GM23338 (cell line): ENCODE measurements at regions not wholly inside any gene's neighbourhood (a gene's known extent, or its start where the extent isn't known, plus 50 kb on each side); places are given as distances from the start of the nearest gene placed in this dataset.

ENCODE experiments used
- ATAC-seq: fragments of 200-7000 bp; cut with Tn5 transposase; 3 replicates; pipeline ENCODE4 v1.9.1; 2020
- DNase-seq: peaks from one replicate; pipeline ENCODE4 v3.0.0-alpha.2; 2015; ENCODE audit warnings: low spot score
- H2AFZ ChIP-seq: fragments of 200-600 bp; sonication (generic); 2 replicates; pipeline ENCODE4 v1.8.0; 2016; ENCODE audit warnings: antibody characterized with exemption, mild to moderate bottlenecking, moderate library complexity
- H3F3A ChIP-seq: fragments of 200-600 bp; sonication (generic); replicated peaks from 2 replicates; pipeline ENCODE4 v1.8.0; 2017; ENCODE audit warnings: antibody characterized with exemption, mixed run types, low read depth
- H3K27ac ChIP-seq: fragments of 200-600 bp; sonication (generic); 2 replicates; pipeline ENCODE4 v1.6.1; 2016; ENCODE audit warnings: low read depth
- H3K27me3 ChIP-seq: fragments of 200-600 bp; sonication (generic); 2 replicates; pipeline ENCODE4 v1.8.0; 2016; ENCODE audit warnings: mild to moderate bottlenecking, mixed run types, moderate library complexity; ENCODE audit not compliant: insufficient read depth
- H3K36me3 ChIP-seq: fragments of 200-600 bp; sonication (generic); 2 replicates; pipeline ENCODE4 v1.8.0; 2016; ENCODE audit warnings: mild to moderate bottlenecking; ENCODE audit not compliant: insufficient read depth
- H3K4me1 ChIP-seq: fragments of 200-600 bp; sonication (generic); 2 replicates; pipeline ENCODE4 v1.8.0; 2016; ENCODE audit warnings: mild to moderate bottlenecking, moderate library complexity; ENCODE audit not compliant: insufficient read depth
- H3K4me2 ChIP-seq: fragments of 200-600 bp; sonication (generic); 2 replicates; pipeline ENCODE4 v1.7.1; 2017; ENCODE audit warnings: mixed run types
- H3K4me3 ChIP-seq: fragments of 200-600 bp; sonication (generic); 2 replicates; pipeline ENCODE4 v1.6.1; 2016; ENCODE audit warnings: mixed run types
- H3K79me2 ChIP-seq: fragments of 200-600 bp; sonication (generic); replicated peaks from 2 replicates; pipeline ENCODE4 v1.8.0; 2017; ENCODE audit warnings: mild to moderate bottlenecking; ENCODE audit not compliant: insufficient read depth
- H3K9me2 ChIP-seq: fragments of 200-600 bp; sonication (generic); 2 replicates; pipeline ENCODE4 v1.8.0; 2017; ENCODE audit not compliant: insufficient read depth
- H4K20me1 ChIP-seq: fragments of 200-600 bp; sonication (generic); replicated peaks from 2 replicates; pipeline ENCODE4 v1.8.0; 2017; ENCODE audit warnings: mild to moderate bottlenecking; ENCODE audit not compliant: insufficient read depth
- H3K27ac Mint-ChIP-seq: 2 replicates; pipeline ENCODE4 v1.8.0; 2020; ENCODE audit warnings: inconsistent platforms, mild to moderate bottlenecking, moderate library complexity, mixed read lengths
- H3K27me3 Mint-ChIP-seq: 3 replicates; pipeline ENCODE4 v1.8.0; 2022; ENCODE audit warnings: low read depth, mild to moderate bottlenecking, moderate library complexity, mixed read lengths, inconsistent platforms; ENCODE audit not compliant: insufficient read depth, poor library complexity
- H3K36me3 Mint-ChIP-seq: 3 replicates; pipeline ENCODE4 v1.8.0; 2021; ENCODE audit warnings: low read depth, mild to moderate bottlenecking, inconsistent platforms, moderate library complexity, mixed read lengths
- H3K4me1 Mint-ChIP-seq: 3 replicates; pipeline ENCODE4 v1.8.0; 2020; ENCODE audit warnings: mild to moderate bottlenecking, inconsistent platforms, mixed read lengths
- H3K4me3 Mint-ChIP-seq: 3 replicates; pipeline ENCODE4 v1.8.0; 2021; ENCODE audit warnings: moderate library complexity, mild to moderate bottlenecking, inconsistent platforms, mixed read lengths
- H3K9me3 Mint-ChIP-seq: 3 replicates; pipeline ENCODE4 v1.8.0; 2020; ENCODE audit warnings: moderate library complexity, mild to moderate bottlenecking, inconsistent platforms, mixed read lengths
- CREB1 ChIP-seq: fragments of 250-450 bp; sonication (Bioruptor Pico); IDR thresholded peaks from 2 replicates; pipeline ENCODE4 v1.5.0; 2020; ENCODE audit warnings: low read depth, mild to moderate bottlenecking, moderate library complexity
- EZH2phosphoT487 ChIP-seq: fragments of 200-600 bp; sonication (generic); IDR thresholded peaks from one replicate; pipeline ENCODE4 v1.8.1; 2018; ENCODE audit warnings: antibody characterized with exemption; ENCODE audit not compliant: unreplicated experiment
- NANOG ChIP-seq: IDR thresholded peaks from 2 replicates; pipeline ENCODE4 v1.6.1; 2016; ENCODE audit warnings: antibody characterized with exemption, borderline replicate concordance
- ZNF331 ChIP-seq: fragments of 250-450 bp; sonication (Bioruptor Pico); IDR thresholded peaks from 2 replicates; pipeline ENCODE4 v1.5.0; 2020; ENCODE audit warnings: low read depth, mild to moderate bottlenecking, moderate library complexity
- ZNF462 ChIP-seq: fragments of 250-450 bp; sonication (Bioruptor Pico); IDR thresholded peaks from 2 replicates; pipeline ENCODE4 v1.5.0; 2020; ENCODE audit warnings: mild to moderate bottlenecking, moderate library complexity

DNA sequence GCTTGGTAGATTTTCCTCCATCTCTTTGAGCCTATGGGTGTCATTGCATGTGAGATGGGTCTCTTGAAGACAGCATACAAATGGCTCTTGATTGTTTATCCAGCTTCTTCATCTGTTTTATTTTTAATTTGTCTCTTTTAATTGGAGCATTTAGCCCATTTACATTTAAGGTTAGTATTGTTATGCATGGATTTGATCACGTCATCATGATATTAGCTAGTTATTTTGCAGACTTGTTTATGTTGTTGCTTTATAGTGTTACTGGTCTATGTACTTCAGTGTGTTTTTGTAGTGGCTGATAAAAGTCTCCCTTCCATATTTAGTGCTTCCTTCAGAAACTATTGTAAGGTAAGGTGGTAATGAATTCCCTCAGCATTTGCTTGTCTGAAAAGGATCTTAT lies 78.6 kb upstream of the RGMB start:
- H3K4me3 ChIP-seq = no peak overlapping the region
- no peaks in the 10 kb centered on the region for H3K27me3 Mint-ChIP-seq
- H3K4me1 Mint-ChIP-seq = no peaks in the 10 kb centered on the region
- no peak overlapping the region for H3K4me3 Mint-ChIP-seq
- no peaks in the 10 kb centered on the region for H3K27me3 ChIP-seq
- 0 out of 2 replicates have a peak, but pooled peaks cover 5% of the 10 kb centered on the region for H3K9me2 ChIP-seq
- no peak for ATAC-seq
- no peaks in the 10 kb centered on the region for H4K20me1 ChIP-seq
- H3K4me1 ChIP-seq = no peaks in the 10 kb centered on the region
- H3K36me3 ChIP-seq = peaks cover 9% of the 10 kb centered on the region; the same call in 1 of the 2 replicates
- TF ChIP-seq ZNF462 (CRISPR knock-in tag) = no peak
- TF ChIP-seq EZH2phosphoT487 = no peak
- TF ChIP-seq CREB1 = no peak
- TF ChIP-seq NANOG = no peak
- no peak overlapping the region for H2AFZ ChIP-seq
- peaks cover 10% of the 10 kb centered on the region; the same call in 1 of the 3 replicates for H3K36me3 Mint-ChIP-seq
- H3K4me2 ChIP-seq = no peak overlapping the region
- no peaks in the 10 kb centered on the region for H3K79me2 ChIP-seq
- H3K27ac Mint-ChIP-seq = no peak overlapping the region
- no peaks in the 10 kb centered on the region for H3F3A ChIP-seq
- no peak overlapping the region for H3K27ac ChIP-seq
- H3K9me3 Mint-ChIP-seq = peaks cover 36% of the 10 kb centered on the region
- no peak for DNase-seq

DNA sequence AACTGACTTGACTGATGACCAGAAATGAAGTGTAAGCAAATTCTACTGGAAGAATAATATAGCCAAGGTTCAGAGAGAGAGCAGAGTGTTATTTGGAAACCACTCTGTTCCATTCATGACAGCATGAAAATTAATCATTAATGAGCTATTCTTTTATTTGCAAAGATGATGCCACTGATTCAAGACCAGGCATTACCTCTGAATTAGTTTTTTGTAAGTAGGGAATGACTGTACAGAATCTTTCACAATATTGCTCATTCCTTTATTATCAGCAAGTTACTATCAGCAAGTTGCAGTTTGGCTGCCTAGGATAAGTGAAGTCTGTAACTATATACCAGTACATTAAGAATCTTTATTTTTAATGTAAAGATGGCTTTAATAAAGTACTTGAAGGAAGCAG lies 75.1 kb upstream of the RGMB start:
- H3K4me3 ChIP-seq = no peak overlapping the region
- H4K20me1 ChIP-seq = no peaks in the 10 kb centered on the region; the same call in 1 of the 2 replicates
- H3K9me3 Mint-ChIP-seq = peaks cover 32% of the 10 kb centered on the region
- H3K79me2 ChIP-seq = no peaks in the 10 kb centered on the region
- H3K27me3 Mint-ChIP-seq = no peaks in the 10 kb centered on the region
- H3K4me3 Mint-ChIP-seq = no peak overlapping the region
- H2AFZ ChIP-seq = no peak overlapping the region
- peaks cover 4% of the 10 kb centered on the region for H3K36me3 ChIP-seq
- ATAC-seq (no peak), DNase-seq (no peak)
- H3K27ac ChIP-seq = no peak overlapping the region
- H3K9me2 ChIP-seq = 0 out of 2 replicates have a peak, but pooled peaks cover 5% of the 10 kb centered on the region
- no peak for TF ChIP-seq ZNF331 (CRISPR knock-in tag)
- H3K4me2 ChIP-seq = no peak overlapping the region
- H3K27ac Mint-ChIP-seq = no peak overlapping the region
- no peaks in the 10 kb centered on the region for H3K4me1 ChIP-seq
- no peaks in the 10 kb centered on the region for H3K27me3 ChIP-seq
- peaks cover 13% of the 10 kb centered on the region; the same call in 1 of the 3 replicates for H3K36me3 Mint-ChIP-seq
- H3F3A ChIP-seq = no peaks in the 10 kb centered on the region
- no peaks in the 10 kb centered on the region for H3K4me1 Mint-ChIP-seq
